ENCODE measurements at regions not wholly inside any gene's neighbourhood (a gene's known extent, or its start where the extent isn't known, plus 50 kb on each side); places are given as distances from the start of the nearest gene placed in this dataset.
A peak's percentile ranks its signal among the peaks of the same experiment; 100 is the strongest.
"Not testable (repeated sequence)": the region's sequence is repeated elsewhere in the genome, so short reads cannot be mapped to it uniquely, and the experiment has no call there.

DNA sequence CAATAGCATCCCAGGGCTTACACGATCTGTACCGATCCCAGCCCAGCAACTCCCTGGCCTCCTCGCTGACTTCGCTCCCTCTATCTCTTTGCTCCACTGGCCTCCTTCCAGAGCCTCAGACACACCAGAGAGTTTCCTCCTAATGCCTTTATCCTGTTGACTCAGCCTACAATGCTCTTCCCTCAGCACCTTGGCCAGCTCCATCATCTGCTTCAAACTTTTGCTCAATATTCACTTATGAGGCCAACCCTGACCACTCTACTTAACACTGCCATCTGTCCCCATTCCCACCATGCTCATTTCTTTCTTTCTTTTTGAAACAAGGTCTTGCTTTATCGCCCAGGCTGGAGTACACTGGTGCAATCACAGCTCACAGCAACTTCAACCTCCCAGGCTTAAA is 180.9 kb downstream of the CEP170 start:
- not testable (repeated sequence) for H3K4me1 ChIP-seq (ENCODE audit: control insufficient read depth in 1 of 2, low read depth in 2 of 2); ATAC-seq (ENCODE audit: insufficient number of reproducible peaks, low FRiP score, low read depth)

DNA sequence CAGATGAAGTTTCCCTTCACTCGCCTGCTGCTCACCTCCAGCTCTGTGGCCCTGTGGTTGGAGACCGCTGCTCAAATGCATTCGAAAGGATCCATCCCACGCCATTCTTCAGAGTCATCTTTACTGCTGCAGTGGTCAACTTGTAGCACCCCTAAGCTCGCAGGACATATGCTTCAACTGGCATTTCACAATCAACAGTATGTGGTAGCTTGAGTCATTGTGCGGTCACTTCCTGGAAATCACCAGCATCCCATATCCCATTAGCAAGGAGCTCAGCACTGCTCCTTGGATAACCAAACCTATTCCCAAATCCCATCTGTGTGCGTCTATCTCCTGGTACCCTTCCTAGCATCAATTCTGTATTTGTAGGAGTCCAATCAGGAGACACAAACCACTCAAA is 188.0 kb downstream of the CEP170 start:
- not testable (repeated sequence) for ATAC-seq (ENCODE audit: insufficient number of reproducible peaks, low FRiP score, low read depth); DNase-seq (ENCODE audit: low spot score)

More for the DNA sequence above, 180.9 kb downstream of the CEP170 start:
- not testable (repeated sequence) for H3K36me3 ChIP-seq; DNase-seq (ENCODE audit: low spot score); H3K27me3 ChIP-seq (replicated peaks; ENCODE audit: insufficient read depth); H3K9me3 ChIP-seq; H3K27ac ChIP-seq; H3K4me3 ChIP-seq

DNA sequence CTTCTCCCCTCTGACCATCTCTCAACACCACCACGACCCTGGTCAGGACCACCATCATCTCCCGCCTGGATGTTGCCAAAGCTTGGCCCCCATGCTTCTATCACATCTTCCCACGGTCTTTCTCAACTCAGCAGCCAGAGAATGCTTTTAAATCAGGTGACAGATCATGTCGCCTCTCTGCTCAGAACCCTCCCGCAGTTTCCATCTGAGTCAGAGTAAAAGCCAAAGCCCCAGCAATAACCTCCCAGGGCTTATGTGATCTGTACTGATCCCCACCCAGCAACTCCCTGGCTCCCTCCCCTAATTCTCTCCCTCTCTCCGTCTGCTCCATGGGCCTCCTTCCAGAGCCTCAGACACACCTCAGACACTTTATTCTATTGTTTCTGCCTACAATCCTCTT is 193.1 kb downstream of the CEP170 start:
- H3K4me3 ChIP-seq; H3K9me3 ChIP-seq; DNase-seq (ENCODE audit: low spot score); H3K27me3 ChIP-seq (replicated peaks; ENCODE audit: insufficient read depth); ATAC-seq (ENCODE audit: insufficient number of reproducible peaks, low FRiP score, low read depth); H3K4me1 ChIP-seq (ENCODE audit: control insufficient read depth in 1 of 2, low read depth in 2 of 2); H3K27ac ChIP-seq; H3K36me3 ChIP-seq: not testable (repeated sequence)

More for the DNA sequence above, 188.0 kb downstream of the CEP170 start:
- not testable (repeated sequence) for H3K36me3 ChIP-seq; H3K4me1 ChIP-seq (ENCODE audit: control insufficient read depth in 1 of 2, low read depth in 2 of 2); H3K27ac ChIP-seq; H3K4me3 ChIP-seq; H3K27me3 ChIP-seq (replicated peaks; ENCODE audit: insufficient read depth); H3K9me3 ChIP-seq

DNA sequence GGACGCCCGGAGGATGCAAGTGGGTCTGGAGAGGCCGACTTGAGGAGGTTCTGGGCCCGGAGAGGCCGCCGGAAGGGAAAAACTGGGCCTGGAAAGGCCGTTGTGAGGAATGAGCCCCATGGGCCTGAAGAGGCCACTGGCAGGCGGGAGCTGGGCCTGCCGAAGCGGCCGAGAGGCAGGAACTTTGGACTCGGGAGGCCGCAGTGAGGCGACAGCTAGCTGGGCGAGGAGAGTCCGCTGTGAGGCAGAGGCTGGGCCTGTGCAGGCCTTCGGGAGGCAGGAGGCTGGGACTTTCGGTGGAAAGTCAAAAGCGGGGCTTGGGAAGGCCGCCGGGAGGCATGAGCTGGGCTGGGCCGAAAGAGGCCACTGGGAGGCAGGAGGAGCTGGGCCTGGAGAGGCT is 199.6 kb downstream of the CEP170 start:
- not testable (repeated sequence) for H3K9me3 ChIP-seq; DNase-seq (ENCODE audit: low spot score); H3K27me3 ChIP-seq (replicated peaks; ENCODE audit: insufficient read depth); H3K4me1 ChIP-seq (ENCODE audit: control insufficient read depth in 1 of 2, low read depth in 2 of 2); H3K27ac ChIP-seq; H3K36me3 ChIP-seq; ATAC-seq (ENCODE audit: insufficient number of reproducible peaks, low FRiP score, low read depth); H3K4me3 ChIP-seq

DNA sequence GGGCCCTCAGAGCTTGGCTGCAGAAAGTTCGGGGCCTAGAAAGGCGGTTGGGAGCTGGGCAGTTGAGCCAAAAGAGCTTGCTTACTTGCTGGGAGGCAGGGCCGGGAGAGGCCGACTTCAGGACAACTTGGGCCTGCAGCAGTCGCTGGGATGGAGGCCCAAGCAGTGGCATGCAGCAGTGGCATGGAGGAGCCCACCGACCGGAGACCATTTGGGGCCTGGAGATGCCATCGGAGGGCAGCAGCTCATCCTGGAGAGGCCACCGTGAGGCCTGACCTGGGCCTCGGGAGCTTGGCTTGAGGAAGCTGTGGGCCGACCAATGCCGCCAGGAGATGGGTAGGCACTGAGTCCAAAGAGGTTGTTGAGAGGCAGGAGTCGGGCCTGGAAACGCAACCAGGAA is 200.0 kb downstream of the CEP170 start:
- not testable (repeated sequence) for H3K36me3 ChIP-seq; H3K27me3 ChIP-seq (replicated peaks; ENCODE audit: insufficient read depth); H3K4me3 ChIP-seq; H3K4me1 ChIP-seq (ENCODE audit: control insufficient read depth in 1 of 2, low read depth in 2 of 2); ATAC-seq (ENCODE audit: insufficient number of reproducible peaks, low FRiP score, low read depth); DNase-seq (ENCODE audit: low spot score); H3K27ac ChIP-seq; H3K9me3 ChIP-seq

DNA sequence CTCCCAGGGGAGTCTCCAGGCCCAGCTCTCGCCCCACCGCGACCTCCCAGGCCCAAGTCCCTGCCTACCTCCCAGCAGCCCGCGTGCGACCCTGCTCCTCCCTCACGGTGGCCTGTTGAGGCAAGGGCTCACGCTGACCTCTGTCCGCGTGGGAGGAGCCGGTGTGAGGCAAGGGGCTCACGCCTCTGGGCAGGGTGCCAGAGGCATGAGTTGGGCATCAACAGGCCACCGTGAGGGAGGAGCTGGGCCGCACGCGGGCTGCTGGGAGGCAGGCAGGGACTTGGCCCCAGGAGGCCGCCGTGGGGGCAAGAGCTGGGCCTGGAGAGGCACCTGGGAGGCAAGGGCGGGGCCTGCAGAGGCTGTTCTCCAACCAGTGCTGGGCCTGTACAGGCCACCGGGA is 200.4 kb downstream of the CEP170 start:
- H3K27ac ChIP-seq; ATAC-seq (ENCODE audit: insufficient number of reproducible peaks, low FRiP score, low read depth); H3K4me1 ChIP-seq (ENCODE audit: control insufficient read depth in 1 of 2, low read depth in 2 of 2); H3K4me3 ChIP-seq; H3K9me3 ChIP-seq; DNase-seq (ENCODE audit: low spot score); H3K27me3 ChIP-seq (replicated peaks; ENCODE audit: insufficient read depth); H3K36me3 ChIP-seq: not testable (repeated sequence)

DNA sequence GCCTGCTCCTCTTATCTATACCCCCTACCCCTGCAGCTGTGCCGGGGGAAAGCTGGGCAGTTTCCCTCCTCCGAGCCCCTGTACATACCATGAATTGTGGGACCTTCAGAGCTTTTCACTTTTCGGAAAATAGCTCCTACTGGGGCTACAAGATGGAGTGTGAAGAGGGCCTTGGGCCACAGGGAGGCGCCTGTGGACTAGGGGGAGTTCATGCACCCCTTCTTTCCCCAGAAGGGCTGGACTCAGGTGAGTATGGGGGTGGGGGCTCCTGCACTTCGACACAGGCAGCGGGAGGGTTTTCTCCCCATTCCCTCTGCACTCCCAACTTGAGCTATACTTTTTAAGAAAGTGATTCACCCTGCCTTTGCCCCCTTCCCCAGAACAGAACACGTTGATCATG is 202.0 kb downstream of the CEP170 start:
- H3K4me1 ChIP-seq (ENCODE audit: control insufficient read depth in 1 of 2, low read depth in 2 of 2); H3K9me3 ChIP-seq; ATAC-seq (ENCODE audit: insufficient number of reproducible peaks, low FRiP score, low read depth); H3K36me3 ChIP-seq; DNase-seq (ENCODE audit: low spot score); H3K4me3 ChIP-seq; H3K27me3 ChIP-seq (replicated peaks; ENCODE audit: insufficient read depth); H3K27ac ChIP-seq: not testable (repeated sequence)

DNA sequence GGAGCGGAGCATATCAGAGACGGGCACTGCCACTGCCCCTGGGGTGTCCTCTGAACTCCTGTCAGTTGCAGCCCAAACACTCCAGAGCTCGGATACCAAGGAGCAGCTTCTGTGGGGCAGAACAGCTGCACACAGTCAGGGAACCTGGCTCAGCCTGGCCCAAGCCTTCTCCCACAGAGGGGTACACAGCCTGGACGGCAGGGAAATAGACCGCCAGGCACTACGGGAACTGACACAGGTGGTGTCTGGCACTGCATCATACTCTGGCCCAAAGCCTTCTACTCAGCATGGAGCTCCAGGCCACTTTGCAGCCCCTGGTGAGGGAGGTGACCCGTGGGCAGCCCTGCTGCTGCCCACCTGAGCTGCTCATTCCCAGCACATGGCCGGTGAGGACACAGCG is 204.5 kb downstream of the CEP170 start:
- not testable (repeated sequence) for H3K27ac ChIP-seq; H3K27me3 ChIP-seq (replicated peaks; ENCODE audit: insufficient read depth); DNase-seq (ENCODE audit: low spot score); ATAC-seq (ENCODE audit: insufficient number of reproducible peaks, low FRiP score, low read depth); H3K4me1 ChIP-seq (ENCODE audit: control insufficient read depth in 1 of 2, low read depth in 2 of 2); H3K4me3 ChIP-seq; H3K36me3 ChIP-seq; H3K9me3 ChIP-seq

DNA sequence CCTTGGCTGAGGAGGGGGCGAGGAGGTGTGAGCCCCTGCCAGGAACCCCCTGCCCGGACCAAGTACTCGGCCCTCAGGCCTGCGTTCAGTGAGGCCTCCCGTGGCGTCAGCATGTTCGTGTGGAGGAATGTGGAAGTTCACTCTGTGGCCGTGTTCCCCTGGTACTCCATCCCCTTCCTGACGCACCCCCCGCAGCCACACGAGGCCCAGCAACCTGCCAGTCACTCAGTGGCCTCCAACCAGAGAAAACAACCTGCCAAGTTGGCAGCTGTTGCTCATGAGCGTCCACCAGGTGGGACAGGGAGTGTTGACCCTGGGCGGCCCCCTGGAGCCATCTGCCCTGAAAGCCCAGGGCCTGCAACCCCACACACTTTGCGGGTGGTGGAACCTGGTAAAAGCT is 205.4 kb downstream of the CEP170 start:
- not testable (repeated sequence) for H3K4me1 ChIP-seq (ENCODE audit: control insufficient read depth in 1 of 2, low read depth in 2 of 2); H3K4me3 ChIP-seq; H3K36me3 ChIP-seq; ATAC-seq (ENCODE audit: insufficient number of reproducible peaks, low FRiP score, low read depth); H3K27me3 ChIP-seq (replicated peaks; ENCODE audit: insufficient read depth); H3K27ac ChIP-seq; H3K9me3 ChIP-seq; DNase-seq (ENCODE audit: low spot score)

DNA sequence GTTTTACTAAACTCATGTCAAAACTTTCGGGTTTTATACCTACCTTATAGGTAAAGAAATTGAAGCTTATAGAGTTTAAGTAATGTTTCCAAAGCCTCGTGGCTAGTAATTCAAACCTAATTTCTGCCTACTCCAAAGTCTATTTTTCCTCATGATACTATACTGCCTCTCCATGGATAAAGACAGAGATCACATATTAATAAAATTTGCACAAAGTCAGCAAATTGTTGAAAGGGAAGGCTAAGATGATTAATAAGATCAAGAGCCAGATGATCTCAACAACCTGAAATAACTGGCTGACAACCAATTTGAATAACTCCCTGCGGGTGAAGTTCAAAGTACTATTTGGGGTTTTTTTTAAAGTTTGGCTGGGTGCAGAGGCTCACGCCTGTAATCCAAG is 233.7 kb downstream of the CEP170 start:
- not testable (repeated sequence) for H3K27me3 ChIP-seq (replicated peaks; ENCODE audit: insufficient read depth); H3K27ac ChIP-seq; DNase-seq (ENCODE audit: low spot score); H3K9me3 ChIP-seq; H3K4me3 ChIP-seq; ATAC-seq (ENCODE audit: insufficient number of reproducible peaks, low FRiP score, low read depth); H3K4me1 ChIP-seq (ENCODE audit: control insufficient read depth in 1 of 2, low read depth in 2 of 2); H3K36me3 ChIP-seq

DNA sequence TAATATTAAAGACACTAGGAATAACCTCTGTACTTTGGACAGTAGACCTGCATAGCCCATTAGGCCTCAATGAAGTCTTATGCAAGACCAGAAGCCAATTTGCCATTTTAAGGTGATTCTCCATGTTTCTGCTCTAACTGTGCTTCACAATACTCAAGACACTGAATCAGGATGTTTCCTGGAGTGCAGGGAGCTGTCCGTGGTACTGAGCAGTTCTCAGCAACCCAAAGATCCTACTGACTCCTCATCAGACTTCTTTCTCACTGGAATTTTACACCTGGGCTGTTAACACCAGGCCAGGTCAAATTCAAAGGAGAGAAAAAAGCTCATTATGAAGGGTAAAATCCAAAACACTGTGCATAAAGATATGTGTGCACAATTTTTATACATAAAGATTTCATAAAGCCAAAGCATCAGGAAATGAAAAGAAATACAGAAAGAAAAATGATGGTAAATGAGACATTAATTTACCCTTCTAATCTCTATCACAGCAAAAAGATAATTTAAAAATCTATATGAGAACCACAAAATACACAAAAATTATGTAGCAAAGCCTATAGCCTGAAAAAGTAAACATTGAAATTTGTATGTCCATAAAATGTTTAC is 235.9 kb downstream of the CEP170 start:
- DNase-seq (ENCODE audit: low spot score); ATAC-seq (ENCODE audit: insufficient number of reproducible peaks, low FRiP score, low read depth); H3K36me3 ChIP-seq; H3K4me1 ChIP-seq (ENCODE audit: control insufficient read depth in 1 of 2, low read depth in 2 of 2); H3K27ac ChIP-seq; H3K4me3 ChIP-seq; H3K27me3 ChIP-seq (replicated peaks; ENCODE audit: insufficient read depth); H3K9me3 ChIP-seq: not testable (repeated sequence)

DNA sequence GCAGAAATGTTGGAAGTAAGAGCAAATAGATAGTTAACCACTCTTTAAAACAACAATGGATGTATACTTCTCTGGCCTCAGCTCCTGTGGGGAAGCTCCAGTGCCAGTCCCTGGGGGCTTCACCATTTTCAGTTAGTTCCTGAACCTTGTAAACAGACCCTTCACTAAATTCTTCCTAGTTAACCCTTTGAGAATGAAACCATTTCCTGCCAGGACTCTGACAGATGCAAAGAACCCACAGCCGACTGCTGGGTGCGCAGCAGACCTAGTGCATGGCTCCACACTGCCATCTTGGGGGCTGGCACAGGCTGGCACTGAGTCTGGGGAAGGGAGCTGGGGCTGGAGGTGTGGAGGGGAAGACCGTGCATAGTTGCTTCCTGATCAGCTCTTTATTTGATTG is 244.4 kb downstream of the CEP170 start:
- H3K4me1 ChIP-seq (ENCODE audit: control insufficient read depth in 1 of 2, low read depth in 2 of 2); H3K36me3 ChIP-seq; H3K4me3 ChIP-seq; DNase-seq (ENCODE audit: low spot score); H3K27ac ChIP-seq; H3K27me3 ChIP-seq (replicated peaks; ENCODE audit: insufficient read depth); ATAC-seq (ENCODE audit: insufficient number of reproducible peaks, low FRiP score, low read depth); H3K9me3 ChIP-seq: not testable (repeated sequence)

DNA sequence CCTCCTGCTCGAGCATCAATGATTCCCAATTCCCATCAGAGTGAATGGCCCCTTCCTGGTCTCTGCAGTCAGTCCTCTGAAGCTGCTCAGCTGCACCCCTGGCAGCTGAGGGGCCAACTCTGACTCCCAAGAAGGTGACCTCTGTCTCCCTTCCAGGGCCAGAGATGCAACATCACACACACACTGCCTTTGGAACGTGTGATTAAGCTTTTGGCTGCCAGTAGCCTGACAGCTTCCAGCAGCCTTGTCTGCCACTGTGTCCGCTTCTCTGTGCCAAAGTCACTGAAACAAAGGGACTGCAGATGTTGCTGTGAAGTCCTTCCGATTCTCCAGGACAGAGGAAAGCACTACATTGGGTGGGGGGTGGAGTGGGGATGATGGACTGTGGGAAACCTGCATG is 254.1 kb downstream of the CEP170 start:
- H3K4me1 ChIP-seq (ENCODE audit: control insufficient read depth in 1 of 2, low read depth in 2 of 2); H3K9me3 ChIP-seq; DNase-seq (ENCODE audit: low spot score); H3K4me3 ChIP-seq; H3K27me3 ChIP-seq (replicated peaks; ENCODE audit: insufficient read depth); H3K36me3 ChIP-seq; ATAC-seq (ENCODE audit: insufficient number of reproducible peaks, low FRiP score, low read depth): not testable (repeated sequence)
- peak overlapping the region in 1 of 2 donors; percentile 31 for H3K27ac ChIP-seq
